Activated gamma-delta T cell treated with Interleukin-2 at 50 U/mL for 16 hours (primary cell): ENCODE measurements at regions not wholly inside any gene's neighbourhood (a gene's known extent, or its start where the extent isn't known, plus 50 kb on each side); places are given as distances from the start of the nearest gene placed in this dataset.
"Not testable (repeated sequence)": the region's sequence is repeated elsewhere in the genome, so short reads cannot be mapped to it uniquely, and the experiment has no call there.

Source experiments
- DNase-seq: peaks from one replicate; pipeline ENCODE4 v3.0.0-alpha.2; 2020

- DNase-seq = no peak
Observed at GRCh38 chr22:49404576-49405241, 423.0 kb downstream of the BRD1 start.

- DNase-seq = no peak
Observed at GRCh38 chr22:49404020-49404419, 423.7 kb downstream of the BRD1 start.

- DNase-seq = no peak
Observed at GRCh38 chr22:49403102-49403501, 424.6 kb downstream of the BRD1 start.

GRCh38 chr22:49402169-49402568, 425.5 kb downstream of the BRD1 start:
- no peak for DNase-seq

GRCh38 chr22:49400941-49401598, 426.6 kb downstream of the BRD1 start:
- no peak for DNase-seq

- DNase-seq = no peak
Observed at GRCh38 chr22:49400136-49400940, 427.3 kb downstream of the BRD1 start.

- DNase-seq = no peak
Observed at GRCh38 chr22:49398646-49399045, 429.0 kb downstream of the BRD1 start.

GRCh38 chr22:49398115-49398514, 429.6 kb downstream of the BRD1 start:
- no peak for DNase-seq

GRCh38 chr22:49396817-49397216, 430.9 kb downstream of the BRD1 start:
- no peak for DNase-seq

GRCh38 chr22:49395617-49396016, 432.1 kb downstream of the BRD1 start:
- DNase-seq = no peak

GRCh38 chr22:49395062-49395461, 432.6 kb downstream of the BRD1 start:
- DNase-seq = not testable (repeated sequence)

GRCh38 chr22:49394116-49394785, 433.4 kb downstream of the BRD1 start:
- DNase-seq = no peak

GRCh38 chr22:49393526-49393925, 434.1 kb downstream of the BRD1 start:
- no peak for DNase-seq

- DNase-seq = no peak
Observed at GRCh38 chr22:49392841-49393510, 434.7 kb downstream of the BRD1 start.

- no peak for DNase-seq
Observed at GRCh38 chr22:49392247-49392646, 435.4 kb downstream of the BRD1 start.

- DNase-seq = no peak
Observed at GRCh38 chr22:49391436-49391835, 436.2 kb downstream of the BRD1 start.

- DNase-seq = no peak
Observed at GRCh38 chr22:49390954-49391353, 436.7 kb downstream of the BRD1 start.

- DNase-seq = not testable (repeated sequence)
Observed at GRCh38 chr22:49383909-49384308, 443.8 kb downstream of the BRD1 start.

GRCh38 chr22:49382451-49382735, 445.3 kb downstream of the BRD1 start:
- no peak for DNase-seq

- no peak for DNase-seq
Observed at GRCh38 chr22:49381595-49382450, 445.9 kb downstream of the BRD1 start.

GRCh38 chr22:49380828-49381114, 446.9 kb downstream of the BRD1 start:
- no peak for DNase-seq
